ENCODE measurements at regions not wholly inside any gene's neighbourhood (a gene's known extent, or its start where the extent isn't known, plus 50 kb on each side); places are given as distances from the start of the nearest gene placed in this dataset.

DNA sequence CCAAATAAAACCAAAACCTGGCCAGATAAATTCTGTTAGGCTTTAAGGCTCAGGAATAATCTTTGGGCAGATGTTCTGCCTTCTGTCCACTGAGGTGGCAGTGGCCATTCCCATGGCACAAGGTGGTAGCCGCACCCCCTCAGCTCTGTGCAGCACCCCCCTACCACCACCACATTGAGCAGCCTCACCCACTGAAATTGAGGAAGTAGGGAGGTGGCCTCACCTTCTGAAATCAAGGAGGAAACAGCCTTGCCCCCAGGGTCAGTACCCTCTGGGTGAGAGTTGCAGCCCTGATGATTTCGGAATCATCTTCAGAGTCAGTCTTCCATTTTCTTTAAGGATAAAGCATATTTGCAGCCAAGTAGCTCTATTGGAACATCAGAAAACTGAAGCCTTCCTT lies 204.8 kb upstream of the PIK3R1 start:
- intact Hi-C loops (cut with DNase I): no loop called here
- no peaks in the 10 kb centered on the region for H3K36me3 ChIP-seq
- DNase-seq: no peak

DNA sequence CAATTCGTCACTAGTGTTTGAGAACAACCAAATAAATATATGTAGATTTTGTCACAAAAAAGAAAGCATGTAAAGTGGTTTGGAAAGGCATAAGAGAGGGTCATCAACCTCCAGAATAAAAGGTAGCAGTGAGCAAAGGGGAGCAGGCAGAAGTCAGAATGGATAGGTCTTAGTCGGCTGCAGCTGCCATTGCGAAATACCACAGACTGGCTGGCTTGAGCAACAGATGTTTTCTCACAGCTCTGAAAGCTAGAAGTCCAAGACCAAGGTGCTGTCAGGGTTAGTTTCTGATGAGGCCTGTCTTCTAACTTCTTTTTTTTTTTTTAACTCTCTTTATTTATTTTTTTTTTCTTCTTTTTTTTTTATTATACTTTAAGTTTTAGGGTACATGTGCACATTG lies 208.1 kb upstream of the PIK3R1 start:
- intact Hi-C loops (cut with DNase I): no loop called here
- H3K36me3 ChIP-seq: no peaks in the 10 kb centered on the region
- TF ChIP-seq POLR2A (IDR thresholded peaks at IDR 0.05): no peak
- TF ChIP-seq, protein P1, sequence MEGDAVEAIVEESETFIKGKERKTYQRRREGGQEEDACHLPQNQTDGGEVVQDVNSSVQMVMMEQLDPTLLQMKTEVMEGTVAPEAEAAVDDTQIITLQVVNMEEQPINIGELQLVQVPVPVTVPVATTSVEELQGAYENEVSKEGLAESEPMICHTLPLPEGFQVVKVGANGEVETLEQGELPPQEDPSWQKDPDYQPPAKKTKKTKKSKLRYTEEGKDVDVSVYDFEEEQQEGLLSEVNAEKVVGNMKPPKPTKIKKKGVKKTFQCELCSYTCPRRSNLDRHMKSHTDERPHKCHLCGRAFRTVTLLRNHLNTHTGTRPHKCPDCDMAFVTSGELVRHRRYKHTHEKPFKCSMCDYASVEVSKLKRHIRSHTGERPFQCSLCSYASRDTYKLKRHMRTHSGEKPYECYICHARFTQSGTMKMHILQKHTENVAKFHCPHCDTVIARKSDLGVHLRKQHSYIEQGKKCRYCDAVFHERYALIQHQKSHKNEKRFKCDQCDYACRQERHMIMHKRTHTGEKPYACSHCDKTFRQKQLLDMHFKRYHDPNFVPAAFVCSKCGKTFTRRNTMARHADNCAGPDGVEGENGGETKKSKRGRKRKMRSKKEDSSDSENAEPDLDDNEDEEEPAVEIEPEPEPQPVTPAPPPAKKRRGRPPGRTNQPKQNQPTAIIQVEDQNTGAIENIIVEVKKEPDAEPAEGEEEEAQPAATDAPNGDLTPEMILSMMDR (IDR thresholded peaks at IDR 0.05): no peak
- no peak for DNase-seq
- no peak overlapping the region for H3K27ac ChIP-seq
- H3K4me3 ChIP-seq (replicated peaks in 1 of 3): no peak overlapping the region
- H3K4me1 ChIP-seq: no peaks in the 10 kb centered on the region
- WGBS, 2 donors: 70% methylated on average over 3 of the region's 3 CpGs
- no peaks in the 10 kb centered on the region for H3K9me3 ChIP-seq
- no peaks in the 10 kb centered on the region for H3K27me3 ChIP-seq

More for the DNA sequence above, 204.8 kb upstream of the PIK3R1 start:
- WGBS, 2 donors: 93 to 96% methylated on average over 2 of the region's 2 CpGs
- Histone ChIP-seq H3K27me3 (no peaks in the 10 kb centered on the region), H3K4me1 (no peaks in the 10 kb centered on the region), H3K4me3 (replicated peaks in 1 of 3) (no peak overlapping the region), H3K9me3 (no peaks in the 10 kb centered on the region), H3K27ac (no peak overlapping the region)
- no peak for TF ChIP-seq POLR2A (IDR thresholded peaks at IDR 0.05)
- TF ChIP-seq, protein P1 (IDR thresholded peaks at IDR 0.05): no peak

DNA sequence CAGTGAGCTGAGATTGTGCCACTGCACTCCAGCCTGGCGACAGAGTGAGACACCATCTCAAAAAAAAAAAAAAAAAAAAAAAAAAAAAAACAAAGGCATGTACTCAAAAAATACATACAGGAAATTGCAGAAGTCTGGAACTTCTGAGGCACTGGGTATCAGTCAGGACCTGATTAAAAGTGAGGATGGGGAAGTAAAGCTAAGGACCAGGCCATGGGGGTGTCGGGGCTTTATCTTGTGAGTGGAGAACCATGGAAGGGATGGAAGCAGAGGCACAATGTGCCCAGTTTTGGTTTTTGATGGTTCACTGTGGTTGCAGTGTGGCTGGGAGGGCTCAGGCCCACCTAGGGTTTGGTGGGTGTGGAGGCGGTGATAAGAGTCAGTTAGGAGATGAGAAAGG lies 212.7 kb upstream of the PIK3R1 start:
- H3K27ac ChIP-seq: no peak overlapping the region
- no peak for TF ChIP-seq POLR2A (IDR thresholded peaks at IDR 0.05)
- TF ChIP-seq, protein P1 (IDR thresholded peaks at IDR 0.05): no peak
- intact Hi-C loops (cut with DNase I): no loop called here
- no peaks in the 10 kb centered on the region for H3K36me3 ChIP-seq
- 94 to 95% methylated on average over 3 of the region's 3 CpGs for WGBS, 2 donors
- H3K4me1 ChIP-seq: no peaks in the 10 kb centered on the region
- no peaks in the 10 kb centered on the region for H3K27me3 ChIP-seq
- H3K4me3 ChIP-seq (replicated peaks in 1 of 3): no peak overlapping the region
- DNase-seq: no peak
- no peaks in the 10 kb centered on the region for H3K9me3 ChIP-seq

DNA sequence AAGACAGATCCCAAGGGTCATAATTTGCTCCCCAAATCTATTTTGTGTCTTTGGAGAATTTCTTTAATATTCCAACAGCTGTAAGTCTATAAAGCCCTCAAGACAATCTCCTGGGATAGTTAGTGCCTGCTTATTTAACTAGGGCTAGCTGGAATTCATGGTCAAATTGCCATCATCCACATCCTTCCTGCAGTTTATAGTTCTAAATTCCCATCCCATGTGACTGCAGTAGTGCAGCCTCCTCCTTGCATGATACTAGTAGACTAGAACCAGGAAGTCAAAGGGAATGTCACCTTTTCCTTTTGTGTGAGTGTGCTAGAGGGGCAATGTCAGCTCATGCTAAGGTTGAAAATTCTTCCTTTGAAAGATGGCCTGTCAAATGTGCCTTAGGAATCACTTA lies 214.8 kb upstream of the PIK3R1 start:
- no peaks in the 10 kb centered on the region for H3K9me3 ChIP-seq
- no peaks in the 10 kb centered on the region for H3K36me3 ChIP-seq
- no peak for DNase-seq
- H3K27ac ChIP-seq: no peak overlapping the region
- no peaks in the 10 kb centered on the region for H3K27me3 ChIP-seq
- H3K4me3 ChIP-seq (replicated peaks in 1 of 3): no peak overlapping the region
- TF ChIP-seq, protein P1 (IDR thresholded peaks at IDR 0.05): no peak
- TF ChIP-seq POLR2A (IDR thresholded peaks at IDR 0.05): no peak
- H3K4me1 ChIP-seq: no peaks in the 10 kb centered on the region
- intact Hi-C loops (cut with DNase I): no loop called here

DNA sequence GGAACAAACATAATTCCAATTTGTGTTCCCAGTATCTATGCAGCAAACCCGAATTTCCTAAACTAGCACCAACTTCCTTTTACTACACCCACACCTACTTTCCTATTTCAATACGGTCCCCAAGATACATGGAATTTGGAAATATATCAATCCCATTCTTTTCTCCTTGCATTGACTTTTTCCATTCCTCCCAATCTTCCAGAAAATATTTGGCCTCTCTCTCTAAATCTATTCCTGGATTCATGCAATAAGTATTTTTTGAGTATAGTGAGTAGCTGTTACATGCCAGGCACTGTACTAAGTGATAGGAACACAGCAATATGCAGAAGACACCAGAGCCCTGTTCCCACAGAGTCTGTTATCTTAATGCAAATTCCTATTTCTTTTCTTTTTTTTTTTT lies 216.2 kb upstream of the PIK3R1 start:
- DNase-seq: no peak
- intact Hi-C loops (cut with DNase I): no loop called here
- WGBS, 2 donors: 68 to 77% methylated on average over 2 of the region's 2 CpGs
- peak overlapping the region in 1 of 3 donors; percentile 43 for H3K27ac ChIP-seq
- H3K4me1 ChIP-seq: no peaks in the 10 kb centered on the region
- H3K9me3 ChIP-seq: no peaks in the 10 kb centered on the region
- no peak overlapping the region for H3K4me3 ChIP-seq (replicated peaks in 1 of 3)
- H3K36me3 ChIP-seq: no peaks in the 10 kb centered on the region
- no peaks in the 10 kb centered on the region for H3K27me3 ChIP-seq
- TF ChIP-seq, protein P1 (IDR thresholded peaks at IDR 0.05): no peak
- no peak for TF ChIP-seq POLR2A (IDR thresholded peaks at IDR 0.05)
